Endothelial cell of umbilical vein (primary cell): ENCODE measurements at regions not wholly inside any gene's neighbourhood (a gene's known extent, or its start where the extent isn't known, plus 50 kb on each side); places are given as distances from the start of the nearest gene placed in this dataset.

ENCODE experiments used
- BruUV-seq: library from RNA; stranded (reverse); fragments of 400-500 nt; replicated peaks from 2 replicates; lab custom pipeline; 2021; lab: Mats Ljungman, UMichigan
- CTCF ChIA-PET: fragments of 300-600, 350-600 bp; sonication (Branson Sonifier 250); formaldehyde crosslinking; loops from one replicate; lab custom pipeline; 2021; ENCODE audit warnings: antibody characterized with exemption, inconsistent platforms; lab: Charles Lee
- POLR2A ChIA-PET: fragments of 300-600, 350-600 bp; sonication (Branson Sonifier 250); formaldehyde crosslinking; loops from one replicate; lab custom pipeline; 2021; ENCODE audit warnings: antibody characterized with exemption, inconsistent platforms; lab: Charles Lee
- DNase-seq: peaks from one replicate; pipeline ENCODE4 v3.0.0-alpha.2; 2011; ENCODE audit warnings: low read depth, low spot score
- FAIRE-seq: peaks from 2 replicates; lab custom pipeline; 2011; peaks lifted over from hg19 to GRCh38; lab: Jason Lieb, UNC
- H2AFZ ChIP-seq: 2 replicates; pipeline ENCODE4 v1.6.0; 2012; ENCODE audit warnings: low read depth, low read length, control low read depth, inconsistent platforms
- H3K27ac ChIP-seq: 2 replicates; pipeline ENCODE4 v1.5.1; 2011; ENCODE audit warnings: low read depth, mild to moderate bottlenecking, control low read depth, low read length, moderate library complexity; ENCODE audit not compliant: insufficient read depth
- H3K27me3 ChIP-seq, 2 experiments: 2 replicates each; pipeline versions ENCODE4 v1.6.0 to v1.6.1; 2011; ENCODE audit warnings: low read length in 2 of 2, mixed read lengths in 1 of 2; ENCODE audit not compliant: control insufficient read depth in 2 of 2, insufficient read depth in 2 of 2
- H3K36me3 ChIP-seq, 2 experiments: 2 replicates in 1 of 2; 3 replicates in 1 of 2; pipeline ENCODE4 v1.5.1; 2011; ENCODE audit warnings: low read length in 2 of 2, mild to moderate bottlenecking in 1 of 2, moderate library complexity in 1 of 2; ENCODE audit not compliant: control insufficient read depth in 2 of 2, insufficient read depth in 2 of 2; ENCODE audit errors: extremely low read depth in 1 of 2
- H3K4me1 ChIP-seq: 3 replicates; pipeline ENCODE4 v1.5.1; 2011; ENCODE audit warnings: mild to moderate bottlenecking, low read length; ENCODE audit not compliant: control insufficient read depth, insufficient read depth; ENCODE audit errors: extremely low read depth
- H3K4me2 ChIP-seq: 2 replicates; pipeline ENCODE4 v1.6.1; 2011; ENCODE audit warnings: low read length, control low read depth, mixed read lengths; ENCODE audit not compliant: insufficient read depth
- H3K4me3 ChIP-seq, 3 experiments: fragments of 200-600 bp in 1 of 3; sonication (generic), shearing (Covaris generic) in 1 of 3; replicated peaks in 1 of 3; 2 replicates each; pipeline ENCODE4 v1.5.1; 2011 to 2016; ENCODE audit warnings: control low read depth in 3 of 3, low read length in 3 of 3, mild to moderate bottlenecking in 2 of 3, inconsistent platforms in 1 of 3, low read depth in 1 of 3, moderate library complexity in 1 of 3; ENCODE audit not compliant: insufficient read depth in 1 of 3
- H3K79me2 ChIP-seq: 2 replicates; pipeline ENCODE4 v1.6.0; 2012; ENCODE audit warnings: low read length, inconsistent platforms; ENCODE audit not compliant: control insufficient read depth, insufficient read depth
- H3K9ac ChIP-seq: replicated peaks from 2 replicates; pipeline ENCODE3; 2011; ENCODE audit warnings: low read length, control low read depth; ENCODE audit not compliant: insufficient read depth; ENCODE audit errors: extremely low read depth
- H3K9me1 ChIP-seq: replicated peaks from 3 replicates; pipeline ENCODE4 v1.6.0; 2011; ENCODE audit warnings: mild to moderate bottlenecking, low read length; ENCODE audit not compliant: control insufficient read depth, insufficient read depth; ENCODE audit errors: extremely low read depth
- H3K9me3 ChIP-seq: replicated peaks from 2 replicates; pipeline ENCODE4 v1.5.1; 2012; ENCODE audit warnings: low read length, inconsistent platforms; ENCODE audit not compliant: control insufficient read depth, insufficient read depth
- H4K20me1 ChIP-seq: replicated peaks from 2 replicates; pipeline ENCODE3; 2011; ENCODE audit warnings: mild to moderate bottlenecking, low read length; ENCODE audit not compliant: control insufficient read depth, insufficient read depth; ENCODE audit errors: extremely low read depth
- CTCF ChIP-seq, 2 donors: IDR thresholded peaks; 1 replicate in 1 of 2; 2 replicates in 1 of 2; pipeline ENCODE4 v1.5.1; 2011; ENCODE audit warnings: low read length in 2 of 2, mild to moderate bottlenecking in 2 of 2, moderate library complexity in 2 of 2, control low read depth in 1 of 2, inconsistent platforms in 1 of 2, low read depth in 1 of 2; ENCODE audit not compliant: insufficient read depth in 1 of 2; ENCODE audit errors: extremely low read depth in 1 of 2
- EZH2 ChIP-seq: IDR thresholded peaks from 2 replicates; pipeline ENCODE4 v1.6.1; 2012; ENCODE audit warnings: borderline replicate concordance, low read depth, mild to moderate bottlenecking, moderate library complexity, low read length, inconsistent platforms; ENCODE audit not compliant: severe bottlenecking
- FOS ChIP-seq: IDR thresholded peaks from 2 replicates; pipeline ENCODE4 v1.6.1; 2011; ENCODE audit warnings: mild to moderate bottlenecking, low read length, moderate library complexity, borderline replicate concordance; ENCODE audit not compliant: insufficient read depth
- GATA2 ChIP-seq: IDR thresholded peaks from 2 replicates; pipeline ENCODE4 v1.7.0; 2011; ENCODE audit warnings: low read depth, mild to moderate bottlenecking, moderate library complexity, mixed read lengths, low read length; ENCODE audit not compliant: insufficient read length, insufficient read depth
- JUN ChIP-seq: IDR thresholded peaks from 2 replicates; pipeline ENCODE4 v1.6.1; 2011; ENCODE audit warnings: borderline replicate concordance, low read depth; ENCODE audit not compliant: insufficient read length, insufficient read depth
- MAX ChIP-seq: IDR thresholded peaks from 2 replicates; pipeline ENCODE4 v1.6.1; 2011; ENCODE audit not compliant: insufficient read depth, insufficient read length
- MYC ChIP-seq: IDR thresholded peaks from one replicate; pipeline ENCODE4 v1.6.1; 2011; ENCODE audit warnings: mild to moderate bottlenecking, low read depth, low read length
- POLR2A ChIP-seq: IDR thresholded peaks from 2 replicates; pipeline ENCODE4 v1.6.1; 2012; ENCODE audit warnings: low read depth, mild to moderate bottlenecking, control low read depth, low read length
- POLR2AphosphoS5 ChIP-seq: IDR thresholded peaks from 2 replicates; pipeline ENCODE4 v1.6.1; 2012; ENCODE audit warnings: low read depth, mild to moderate bottlenecking, control low read depth, low read length, moderate library complexity; ENCODE audit not compliant: insufficient read depth
- dilution Hi-C: fragments of 300-500 bp; cut with MboI; formaldehyde crosslinking; loops from one replicate; pipeline ENCODE4 v1.15.0; 2019; ENCODE audit warnings: low sequenced_read_pairs; ENCODE audit not compliant: extremely low pct_ligation_motif_present
- intact Hi-C: fragments of 100-400 bp; cut with micrococcal nuclease; formaldehyde crosslinking; loops from one replicate; pipeline ENCODE4 v1.10.0; 2022

GRCh38 chr13:57877601-57878000 is 246.1 kb downstream of the PCDH17 start:
- Histone ChIP-seq H2AFZ (no peak overlapping the region), H3K4me3 (no peak overlapping the region), H3K9me1 (no peaks in the 10 kb centered on the region), H3K9me3 (no peaks in the 10 kb centered on the region), H3K4me1 (no peaks in the 10 kb centered on the region), H3K79me2 (no peaks in the 10 kb centered on the region), H3K36me3 (no peaks in the 10 kb centered on the region), H3K27ac (no peak overlapping the region), H3K4me2 (no peak overlapping the region), H3K27me3 (no peaks in the 10 kb centered on the region), H3K9ac (no peak overlapping the region), H4K20me1 (no peaks in the 10 kb centered on the region)
- DNase-seq (no peak), FAIRE-seq (no peak)
- CTCF ChIA-PET, result no interaction called here
- intact Hi-C loops (no loop called here), dilution Hi-C loops (no loop called here)
- POLR2A ChIA-PET, result no interaction called here
- no peak for TF ChIP-seq POLR2A
- TF ChIP-seq FOS, result no peak
- no peak for TF ChIP-seq EZH2
- no peak for TF ChIP-seq JUN
- TF ChIP-seq GATA2, result no peak
- TF ChIP-seq MYC, result no peak
- TF ChIP-seq CTCF (IDR thresholded peaks at IDR 0.05; ENCODE audit: extremely low read depth in 1 of 2, insufficient read depth in 1 of 2, low read depth in 1 of 2, low read length in 2 of 2), result no peak
- no peak for TF ChIP-seq MAX
- no peak for TF ChIP-seq POLR2AphosphoS5
- BruUV-seq, result no TSS peak
